Renal cortex interstitium (tissue), 11 donors: ENCODE measurements at regions not wholly inside any gene's neighbourhood (a gene's known extent, or its start where the extent isn't known, plus 50 kb on each side); places are given as distances from the start of the nearest gene placed in this dataset.

Experiments
- DNase-seq, 11 donors: peaks; one replicate each; pipeline ENCODE4 v3.0.0-alpha.2; 2013; ENCODE audit warnings: low read depth in 9 of 11, low spot score in 4 of 11; ENCODE audit errors: extremely low read depth in 1 of 11

DNA sequence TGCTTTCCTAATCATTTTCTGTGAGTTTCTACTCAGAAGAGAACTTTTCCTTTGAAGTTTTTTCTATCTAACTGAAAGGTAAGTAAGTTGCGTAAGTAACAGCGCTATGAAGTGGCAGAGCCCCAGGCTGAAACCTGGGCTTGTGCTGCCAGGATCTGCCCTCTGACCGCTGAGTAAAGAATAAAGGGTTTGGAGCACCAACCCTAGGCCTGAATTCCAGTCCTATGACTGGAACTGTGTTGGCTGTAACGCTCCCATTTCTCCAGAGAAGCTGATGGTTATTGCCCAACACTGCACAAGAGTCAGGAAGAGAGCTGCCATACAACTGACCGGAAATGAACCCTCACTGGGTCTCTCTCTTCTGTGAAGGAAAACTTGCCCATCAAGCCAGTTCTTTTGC lies 87.0 kb downstream of the FOXB1 start:
- no peak for DNase-seq

- no peak for DNase-seq
These were observed 87.8 kb downstream of the FOXB1 start for GRCh38 chr15:60091911-60092310.

DNA sequence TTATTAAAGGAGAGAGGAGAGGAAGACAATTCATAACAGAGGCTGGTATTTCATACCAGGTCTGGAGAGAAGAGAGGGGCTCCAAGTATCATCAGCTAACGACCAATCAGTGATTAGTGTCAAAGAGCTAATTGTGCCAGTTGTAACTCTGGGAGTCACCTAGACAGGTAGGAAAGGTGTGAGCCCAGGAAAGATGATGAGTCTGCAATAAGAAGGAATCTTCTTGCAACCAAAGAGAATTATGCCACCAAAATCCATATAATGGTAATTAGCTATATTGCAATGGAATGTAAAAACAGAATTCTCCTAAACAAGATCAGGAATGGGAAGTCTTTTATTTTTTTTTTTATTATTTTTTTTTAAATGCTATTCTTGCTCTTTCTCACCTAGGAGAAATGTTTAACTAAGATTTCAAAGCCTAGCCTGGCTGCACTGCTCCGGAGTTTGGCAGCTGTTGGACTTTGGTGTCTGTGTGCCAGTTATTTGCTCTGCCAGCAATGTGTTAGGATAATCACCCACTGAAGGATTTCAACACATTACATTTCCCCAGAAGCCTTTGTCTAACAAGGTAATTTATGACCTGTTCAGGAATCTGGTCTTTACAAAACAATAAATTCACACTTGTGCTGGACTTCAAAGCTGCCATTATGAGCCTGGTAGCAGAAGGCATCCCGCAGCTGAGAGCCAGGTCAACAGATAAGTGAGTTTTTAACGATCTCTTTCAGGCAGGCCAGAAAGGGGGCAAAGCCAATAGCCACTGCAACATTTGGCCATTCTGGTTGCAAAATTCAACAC lies 89.4 kb downstream of the FOXB1 start:
- DNase-seq = peak in 4 of 11 donors; percentile 19 to 47 (median 35)

DNA sequence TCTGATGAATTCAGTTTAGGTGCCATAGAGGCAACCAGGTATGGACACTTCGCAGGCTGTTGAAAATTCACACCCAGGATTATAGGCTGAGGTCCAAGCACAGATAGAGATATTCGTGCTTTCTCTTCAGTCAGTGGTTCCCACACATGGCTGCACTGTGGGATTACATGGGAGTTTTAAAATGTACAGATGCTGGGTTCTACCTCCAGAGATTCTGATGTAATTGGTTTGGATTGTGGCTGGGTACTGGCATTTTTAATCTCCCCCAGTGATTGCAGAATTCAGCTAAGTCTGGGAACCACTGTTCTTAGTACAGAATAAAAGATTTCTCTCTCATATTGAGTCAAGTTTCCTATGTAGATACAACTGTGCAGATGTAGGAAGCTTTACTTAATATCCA lies 91.6 kb downstream of the FOXB1 start:
- DNase-seq = no peak

DNA sequence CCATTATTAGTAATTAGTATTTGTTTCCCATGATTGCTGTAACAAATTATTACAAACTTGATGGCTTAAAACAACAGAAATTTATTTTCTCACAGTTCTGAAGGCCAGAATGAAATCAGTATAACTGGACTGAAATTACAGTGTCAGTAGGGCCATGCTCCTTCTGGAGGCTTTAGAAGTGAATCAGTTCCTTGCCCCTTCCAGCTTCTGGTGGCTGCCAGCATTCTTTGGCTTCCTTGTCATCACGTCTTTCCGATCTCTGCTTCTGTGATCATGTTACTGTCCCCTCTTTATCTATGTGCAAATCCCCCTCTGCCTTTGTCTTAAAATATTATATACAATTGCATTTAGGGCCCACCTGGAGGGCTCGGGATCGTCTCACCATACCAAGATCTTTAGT lies 92.0 kb downstream of the FOXB1 start:
- no peak for DNase-seq

DNA sequence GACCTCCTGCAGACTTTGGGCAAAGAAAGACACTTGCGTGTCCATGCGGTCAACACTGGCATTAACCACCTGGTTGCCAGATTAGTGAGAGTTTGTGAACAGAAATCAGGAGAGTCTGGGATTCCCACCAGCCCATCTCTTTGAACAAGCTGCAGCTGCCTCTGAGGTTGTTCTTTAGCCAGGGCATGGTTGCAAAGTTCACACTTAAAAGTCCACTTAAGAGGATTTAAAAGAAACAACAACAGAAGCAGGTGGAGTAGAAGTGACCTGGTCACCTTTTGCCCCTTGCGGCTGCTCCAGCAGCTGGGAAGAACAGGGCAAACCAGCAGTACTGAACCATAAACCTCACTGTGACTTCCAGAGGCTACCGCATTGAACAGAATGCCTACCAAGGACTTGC lies 97.3 kb downstream of the FOXB1 start:
- DNase-seq = peak in 1 of 11 donors; percentile 5

- DNase-seq = no peak
These were observed 98.6 kb downstream of the FOXB1 start for GRCh38 chr15:60102748-60103147.

DNA sequence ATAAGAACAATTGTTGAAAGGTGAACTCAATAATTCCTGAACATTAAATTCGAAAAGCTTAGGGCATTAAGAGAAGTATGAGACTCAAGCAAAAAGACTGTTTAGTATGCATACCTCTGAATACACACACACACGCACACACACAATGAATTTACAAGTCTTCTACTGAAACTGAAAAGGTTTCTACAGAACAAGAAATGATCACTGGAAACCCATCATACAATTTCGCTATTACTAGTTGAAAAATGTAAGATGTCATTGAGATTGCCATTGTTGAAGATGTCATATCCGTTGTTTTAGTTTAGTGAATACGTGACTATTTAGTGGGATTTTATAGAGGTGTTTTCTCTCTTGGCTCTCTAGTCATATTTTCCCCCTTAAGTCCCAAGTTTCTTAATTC lies 106.8 kb downstream of the FOXB1 start:
- DNase-seq = no peak

DNA sequence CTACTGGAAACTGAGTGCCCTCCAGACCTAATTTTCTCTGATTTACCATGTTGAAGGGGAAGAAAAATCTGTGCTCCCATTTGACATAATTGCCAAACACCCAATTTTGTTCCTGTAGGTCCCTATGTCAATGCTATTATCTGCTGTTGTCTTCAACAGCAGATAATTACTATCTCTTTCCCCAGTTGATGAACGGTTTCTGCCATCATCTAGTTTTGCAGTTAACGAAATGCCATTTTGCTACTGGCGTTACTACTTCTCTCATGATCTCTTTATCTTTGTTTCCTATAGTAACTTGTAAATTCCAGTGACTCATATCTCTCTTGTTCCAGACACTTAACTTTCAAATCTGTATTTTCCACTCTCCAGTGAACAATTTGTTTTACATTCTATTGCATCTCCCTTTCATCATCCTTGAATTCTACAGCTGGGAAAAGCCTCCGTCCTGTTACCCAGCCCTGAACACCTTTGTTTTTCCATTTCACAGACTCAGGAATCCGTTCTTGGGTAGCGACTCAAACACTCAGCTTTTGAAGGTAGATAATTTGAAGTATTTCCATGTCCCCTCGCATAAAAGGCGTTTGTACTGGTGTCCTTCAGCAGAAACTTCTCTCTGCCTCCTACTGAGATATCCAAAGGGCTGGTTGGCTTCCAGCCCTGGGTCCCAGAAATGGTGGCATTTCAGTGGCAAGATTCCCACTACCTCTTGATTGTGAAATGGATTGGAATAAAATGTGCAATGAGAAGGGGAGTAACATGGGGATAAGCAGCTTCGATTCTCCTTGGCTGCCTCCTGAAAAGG lies 111.7 kb downstream of the FOXB1 start:
- DNase-seq = no peak

GRCh38 chr15:60116456-60117089 lies 112.5 kb downstream of the FOXB1 start:
- no peak for DNase-seq

GRCh38 chr15:60118146-60118545 lies 114.0 kb downstream of the FOXB1 start:
- no peak for DNase-seq

DNA sequence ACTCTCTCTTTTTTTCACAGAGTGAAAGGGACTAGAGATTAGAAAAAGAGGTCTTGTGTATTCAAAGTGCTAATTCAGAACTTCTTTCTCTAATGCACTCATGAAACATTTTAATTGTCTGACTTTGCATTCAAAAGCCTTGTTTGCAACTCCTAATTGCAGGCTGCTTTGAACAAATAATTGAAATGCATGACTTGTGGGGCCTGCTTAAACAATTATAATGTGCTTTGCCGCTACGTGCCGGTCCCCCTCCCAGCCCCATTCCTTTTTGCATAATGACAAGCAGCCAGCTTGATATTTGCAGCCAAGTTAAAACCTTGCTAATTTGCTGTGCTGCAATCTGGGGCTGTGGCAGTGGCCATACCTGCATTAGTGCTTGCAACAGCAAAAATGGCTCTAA lies 114.5 kb downstream of the FOXB1 start:
- DNase-seq = no peak

- no peak for DNase-seq
These were observed 115.0 kb downstream of the FOXB1 start for GRCh38 chr15:60119101-60119500.

DNA sequence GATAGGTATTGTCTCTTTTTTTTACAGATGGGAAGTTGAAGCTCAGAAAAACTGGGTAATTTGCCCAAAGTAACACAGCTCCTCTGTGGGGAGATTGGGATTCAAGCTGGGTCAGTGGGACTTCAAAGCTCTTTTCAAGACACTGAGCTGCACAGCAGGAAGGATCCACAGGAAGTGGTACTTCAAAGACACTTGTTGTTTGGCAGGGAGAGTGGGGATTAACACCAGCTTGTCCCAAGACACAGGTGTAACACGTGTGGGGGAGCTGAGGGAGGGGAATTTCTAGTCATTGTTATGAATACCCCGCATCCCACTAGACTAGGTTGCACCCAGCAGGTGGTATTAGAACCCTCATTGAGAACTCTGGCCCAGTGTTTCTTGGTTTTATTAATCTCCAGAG lies 116.0 kb downstream of the FOXB1 start:
- DNase-seq = no peak

DNA sequence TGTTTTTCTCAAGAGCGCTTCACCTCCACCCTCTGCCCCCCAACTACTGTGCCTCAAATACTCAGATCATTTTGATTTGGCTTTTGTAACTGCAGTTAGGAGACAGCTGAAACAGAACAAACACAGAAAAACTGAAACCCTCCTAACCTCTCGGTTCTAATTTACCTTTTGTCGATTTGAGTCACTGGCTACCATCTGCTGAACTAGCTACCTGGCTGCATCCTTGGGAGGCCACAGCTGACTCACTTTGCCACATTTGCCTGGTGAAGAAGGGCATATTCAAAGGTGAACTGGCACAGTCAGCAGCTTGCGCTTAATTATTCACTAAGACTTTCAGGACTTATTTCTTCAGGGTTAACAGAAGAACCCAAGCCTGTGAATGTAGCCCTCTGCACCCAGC lies 117.7 kb downstream of the FOXB1 start:
- no peak for DNase-seq

GRCh38 chr15:60122691-60123090 lies 118.6 kb downstream of the FOXB1 start:
- no peak for DNase-seq

- DNase-seq = no peak
These were observed 120.5 kb downstream of the FOXB1 start for GRCh38 chr15:60124460-60125070.

GRCh38 chr15:60125334-60125733 lies 121.2 kb downstream of the FOXB1 start:
- no peak for DNase-seq

GRCh38 chr15:60126200-60126599 lies 122.1 kb downstream of the FOXB1 start:
- no peak for DNase-seq

DNA sequence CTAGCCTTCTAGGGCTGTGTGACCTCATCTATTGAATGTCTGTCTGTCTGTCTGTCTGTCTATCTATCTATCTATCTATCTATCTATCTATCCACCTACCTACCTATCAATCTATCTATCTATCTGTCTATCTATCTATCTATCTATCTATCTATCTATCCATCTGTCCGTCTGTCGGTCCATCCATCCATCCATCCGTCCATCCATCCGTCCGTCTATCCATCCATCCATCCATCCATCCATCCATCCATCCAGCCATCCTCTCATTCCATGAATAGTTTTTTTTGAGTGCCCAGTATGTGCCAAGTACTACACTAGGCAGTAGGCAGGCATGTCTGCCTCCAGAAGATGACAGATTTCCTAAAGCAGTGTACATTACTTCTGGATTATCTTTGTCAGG lies 122.5 kb downstream of the FOXB1 start:
- DNase-seq = no peak
